Smooth muscle cell (in vitro differentiated cells): ENCODE measurements at regions not wholly inside any gene's neighbourhood (a gene's known extent, or its start where the extent isn't known, plus 50 kb on each side); places are given as distances from the start of the nearest gene placed in this dataset.
A peak's percentile ranks its signal among the peaks of the same experiment; 100 is the strongest.

Experiments used
- DNase-seq: peaks from one replicate; lab custom pipeline; 2025; ENCODE audit not compliant: unreplicated experiment; lab: John Stamatoyannopoulos, UW
- H2AFZ ChIP-seq: fragments of 200-600 bp; sonication (generic); 2 replicates; pipeline ENCODE4 v1.6.0; 2016; ENCODE audit warnings: antibody characterized with exemption, low read depth, mild to moderate bottlenecking
- H3F3A ChIP-seq: fragments of 200-600 bp; sonication (generic); 2 replicates; pipeline ENCODE4 v1.6.0; 2017; ENCODE audit warnings: antibody characterized with exemption, low read depth
- H3K27ac ChIP-seq: fragments of 200-600 bp; sonication (generic); 2 replicates; pipeline ENCODE4 v1.5.1; 2016; ENCODE audit warnings: low read depth, mild to moderate bottlenecking
- H3K27me3 ChIP-seq: fragments of 200-600 bp; sonication (generic); 2 replicates; pipeline ENCODE4 v1.6.1; 2016; ENCODE audit warnings: low read depth, mild to moderate bottlenecking
- H3K36me3 ChIP-seq: fragments of 200-600 bp; sonication (generic); 2 replicates; pipeline ENCODE4 v1.5.1; 2016; ENCODE audit warnings: low read depth
- H3K4me1 ChIP-seq: fragments of 200-600 bp; sonication (generic); 2 replicates; pipeline ENCODE4 v1.5.1; 2016; ENCODE audit warnings: low read depth
- H3K4me2 ChIP-seq: fragments of 200-600 bp; sonication (generic); 2 replicates; pipeline ENCODE4 v1.6.0; 2016; ENCODE audit warnings: mild to moderate bottlenecking
- H3K4me3 ChIP-seq: fragments of 200-600 bp; sonication (generic); 2 replicates; pipeline ENCODE4 v1.5.1; 2016; ENCODE audit warnings: mild to moderate bottlenecking
- H3K79me2 ChIP-seq: fragments of 200-600 bp; sonication (generic); 2 replicates; pipeline ENCODE4 v1.6.0; 2016; ENCODE audit warnings: low read depth, mild to moderate bottlenecking
- H3K9ac ChIP-seq: fragments of 200-600 bp; sonication (generic); 2 replicates; pipeline ENCODE4 v1.6.0; 2016; ENCODE audit warnings: low read depth
- H3K9me3 ChIP-seq: fragments of 200-600 bp; sonication (generic); replicated peaks from 2 replicates; pipeline ENCODE4 v1.5.1; 2016; ENCODE audit warnings: low read depth
- H4K20me1 ChIP-seq: fragments of 200-600 bp; sonication (generic); 2 replicates; pipeline ENCODE4 v1.6.0; 2016; ENCODE audit warnings: low read depth
- CTCF ChIP-seq: fragments of 200-600 bp; sonication (generic); IDR thresholded peaks from 2 replicates; pipeline ENCODE4 v1.5.1; 2017; ENCODE audit warnings: borderline replicate concordance, mild to moderate bottlenecking, antibody characterized with exemption; ENCODE audit not compliant: insufficient read depth, poor library complexity, severe bottlenecking
- WGBS: methylation state at CpG from one replicate; pipeline ENCODE4 v1.1.7; 2016; ENCODE audit warnings: low lambda C conversion rate; 5-methylcytosine and 5-hydroxymethylcytosine counted together

GRCh38 chr1:232388363-232388762 is 241.6 kb downstream of the SIPA1L2 start:
- Histone ChIP-seq H3K9ac (no peak overlapping the region), H4K20me1 (no peaks in the 10 kb centered on the region), H3K79me2 (no peaks in the 10 kb centered on the region), H3K36me3 (no peaks in the 10 kb centered on the region), H3K4me2 (no peak overlapping the region), H3F3A (peaks cover 9% of the 10 kb centered on the region), H3K27me3 (no peaks in the 10 kb centered on the region), H3K27ac (no peak overlapping the region), H3K4me1 (no peaks in the 10 kb centered on the region), H3K9me3 (no peaks in the 10 kb centered on the region), H3K4me3 (no peak overlapping the region), H2AFZ (no peak overlapping the region)
- 100% methylated on average over 3 of the region's 3 CpGs for WGBS
- TF ChIP-seq CTCF, result no peak
- no peak for DNase-seq

GRCh38 chr1:232386721-232387510 is 243.0 kb downstream of the SIPA1L2 start:
- no peak for DNase-seq
- Histone ChIP-seq H3K79me2 (no peaks in the 10 kb centered on the region), H3K4me2 (no peak overlapping the region), H3K36me3 (no peaks in the 10 kb centered on the region), H3K27ac (no peak overlapping the region), H3K9ac (no peak overlapping the region), H3K9me3 (no peaks in the 10 kb centered on the region), H3F3A (peaks cover 12% of the 10 kb centered on the region), H2AFZ (no peak overlapping the region), H3K4me3 (no peak overlapping the region), H3K27me3 (no peaks in the 10 kb centered on the region), H4K20me1 (no peaks in the 10 kb centered on the region), H3K4me1 (no peaks in the 10 kb centered on the region)
- no peak for TF ChIP-seq CTCF
- 93% methylated on average over 9 of the region's 9 CpGs for WGBS

- H3K4me3 ChIP-seq, result no peak overlapping the region
- 91% methylated on average over 9 of the region's 9 CpGs for WGBS
- TF ChIP-seq CTCF, result no peak
- no peak for DNase-seq
- no peak overlapping the region for H3K9ac ChIP-seq
- no peak overlapping the region for H3K4me2 ChIP-seq
- H3K36me3 ChIP-seq, result no peaks in the 10 kb centered on the region
- H3F3A ChIP-seq, result peaks cover 12% of the 10 kb centered on the region
- H3K27ac ChIP-seq, result no peak overlapping the region
- H4K20me1 ChIP-seq, result no peaks in the 10 kb centered on the region
- no peaks in the 10 kb centered on the region for H3K27me3 ChIP-seq
- no peaks in the 10 kb centered on the region for H3K4me1 ChIP-seq
- H3K9me3 ChIP-seq, result no peaks in the 10 kb centered on the region
- no peaks in the 10 kb centered on the region for H3K79me2 ChIP-seq
- H2AFZ ChIP-seq, result no peak overlapping the region
Measured at GRCh38 chr1:232386294-232386693, 243.6 kb downstream of the SIPA1L2 start.

- Histone ChIP-seq H3K4me2 (peak overlapping the region; percentile 67), H3K27me3 (no peaks in the 10 kb centered on the region), H3K36me3 (no peaks in the 10 kb centered on the region), H3K9ac (no peak overlapping the region), H3K4me3 (no peak overlapping the region), H3K4me1 (no peaks in the 10 kb centered on the region), H3K27ac (peak overlapping the region; percentile 88), H4K20me1 (no peaks in the 10 kb centered on the region), H3K9me3 (no peaks in the 10 kb centered on the region), H3F3A (peaks cover 12% of the 10 kb centered on the region), H2AFZ (no peak overlapping the region), H3K79me2 (no peaks in the 10 kb centered on the region)
- peak; percentile 30 for DNase-seq
- TF ChIP-seq CTCF, result no peak
- 21% methylated on average over 10 of the region's 10 CpGs for WGBS
Measured at GRCh38 chr1:232385221-232385620, 244.7 kb downstream of the SIPA1L2 start.
